Psoas muscle (tissue), 7 donors: ENCODE measurements at regions not wholly inside any gene's neighbourhood (a gene's known extent, or its start where the extent isn't known, plus 50 kb on each side); places are given as distances from the start of the nearest gene placed in this dataset.

Experiments
- ATAC-seq, 4 donors: fragments of 200-7000 bp; cut with Tn5 transposase; one replicate each; pipeline ENCODE4 v1.9.1; 2020; ENCODE audit warnings: moderate library complexity in 3 of 4, mild to moderate bottlenecking in 2 of 4
- DNase-seq, 2 donors: peaks; one replicate each; pipeline ENCODE4 v3.0.0-alpha.2; 2020
- H3K27ac ChIP-seq: fragments of 200-600 bp; one replicate; pipeline ENCODE4 v1.8.0; 2022
- H3K27me3 ChIP-seq, 3 donors: fragments of 200-600 bp in 1 of 3; one replicate each; pipeline versions ENCODE4 v1.6.1 to v1.8.0; 2013 to 2022; ENCODE audit warnings: low read length in 2 of 3, mild to moderate bottlenecking in 2 of 3, moderate library complexity in 1 of 3; ENCODE audit not compliant: insufficient read depth in 3 of 3
- H3K36me3 ChIP-seq, 2 donors: fragments of 200-600 bp in 1 of 2; one replicate each; pipeline versions ENCODE4 v1.6.1 to v1.8.0; 2013 to 2022; ENCODE audit warnings: low read depth in 1 of 2, mild to moderate bottlenecking in 1 of 2, moderate library complexity in 1 of 2; ENCODE audit not compliant: insufficient read depth in 1 of 2
- H3K4me1 ChIP-seq: fragments of 200-600 bp; one replicate; pipeline ENCODE4 v1.8.0; 2022
- H3K4me3 ChIP-seq: fragments of 200-600 bp; one replicate; pipeline ENCODE4 v1.8.0; 2022; ENCODE audit warnings: mild to moderate bottlenecking
- H3K9me3 ChIP-seq: fragments of 200-600 bp; one replicate; pipeline ENCODE4 v1.8.0; 2022
- CTCF ChIP-seq: fragments of 200-600 bp; IDR thresholded peaks from one replicate; pipeline ENCODE4 v1.8.0; 2022; ENCODE audit warnings: antibody characterized with exemption
- WGBS, 3 donors: extraction: QIAGEN DNeasy Blood & Tissue Kit; methylation state at CpG; one replicate each; pipeline versions ENCODE4 v1.1.6 to v1.1.7; 2013; 5-methylcytosine and 5-hydroxymethylcytosine counted together
- intact Hi-C, 2 donors: fragments of 100-400 bp; cut with DNase I; formaldehyde crosslinking; loops; one replicate each; pipeline versions ENCODE4 v1.11.0 to v1.14.2; 2022
- donor health status: healthy with polysubstance abuse.
- donor health status: DM: no; HTN: no; CAD: no; lungs with moderate emphysema.
- donor health status: Bipolar disorder and iron deficiency.
- donor health status: healthy.
- donor health status: DM: yes; HTN: yes; CAD: no.
- donor health status: DM: no; HTN: no; CAD: no.
- donor health status: DM: yes; HTN: yes; CAD: no.

GRCh38 chr6:139888681-139889122 is 514.3 kb upstream of the CITED2 start:
- H3K36me3 ChIP-seq: no peaks in the 10 kb centered on the region
- H3K27ac ChIP-seq: no peak overlapping the region
- no peak for TF ChIP-seq CTCF
- WGBS, 3 donors: 51 to 67% (median 52%) methylated on average over 3 of the region's 3 CpGs
- DNase-seq: no peak
- intact Hi-C loops: loop anchor here in 1 of 2 donors (10.0 kb wide), 1 partner anchor 514 kb away; the partner anchor contains the start of gene CITED2
- no peak overlapping the region for H3K4me3 ChIP-seq
- H3K9me3 ChIP-seq: no peaks in the 10 kb centered on the region
- H3K4me1 ChIP-seq: peaks cover 7% of the 10 kb centered on the region
- H3K27me3 ChIP-seq: no peaks in the 10 kb centered on the region
- no peak for ATAC-seq

GRCh38 chr6:139887275-139887674 is 512.8 kb upstream of the CITED2 start:
- no peak for TF ChIP-seq CTCF

GRCh38 chr6:139886396-139886795 is 511.9 kb upstream of the CITED2 start:
- H3K4me1 ChIP-seq: peaks cover 25% of the 10 kb centered on the region
- 85 to 90% (median 87%) methylated on average over 6 of the region's 6 CpGs for WGBS, 3 donors
- H3K9me3 ChIP-seq: no peaks in the 10 kb centered on the region
- H3K36me3 ChIP-seq: no peaks in the 10 kb centered on the region
- no peak overlapping the region for H3K4me3 ChIP-seq
- intact Hi-C loops: loop anchor here in 1 of 2 donors (10.0 kb wide), 1 partner anchor 512 kb away; the partner anchor contains the start of gene CITED2
- H3K27ac ChIP-seq: no peak overlapping the region
- no peak for DNase-seq
- no peak for TF ChIP-seq CTCF
- no peak for ATAC-seq
- no peaks in the 10 kb centered on the region for H3K27me3 ChIP-seq

More at GRCh38 chr6:139887275-139887674, 512.8 kb upstream of the CITED2 start:
- H3K4me1 ChIP-seq: peaks cover 20% of the 10 kb centered on the region
- H3K36me3 ChIP-seq: no peaks in the 10 kb centered on the region
- DNase-seq: no peak
- intact Hi-C loops: loop anchor here in 1 of 2 donors (10.0 kb wide), 1 partner anchor 512 kb away; the partner anchor contains the start of gene CITED2
- no peak for ATAC-seq
- no peaks in the 10 kb centered on the region for H3K27me3 ChIP-seq
- H3K9me3 ChIP-seq: no peaks in the 10 kb centered on the region
- WGBS, 3 donors: 93 to 97% (median 94%) methylated on average over 3 of the region's 3 CpGs
- H3K27ac ChIP-seq: no peak overlapping the region
- H3K4me3 ChIP-seq: no peak overlapping the region

- H3K36me3 ChIP-seq: no peaks in the 10 kb centered on the region
- no peaks in the 10 kb centered on the region for H3K9me3 ChIP-seq
- 14 to 29% (median 15%) methylated on average over 1 of the region's 1 CpG for WGBS, 3 donors
- intact Hi-C loops: loop anchor here in 1 of 2 donors (10.0 kb wide), 1 partner anchor 511 kb away; the partner anchor contains the start of gene CITED2
- H3K4me3 ChIP-seq: no peak overlapping the region
- no peak overlapping the region for H3K27ac ChIP-seq
- no peaks in the 10 kb centered on the region for H3K27me3 ChIP-seq
- peaks cover 25% of the 10 kb centered on the region for H3K4me1 ChIP-seq
- no peak for TF ChIP-seq CTCF
- no peak for DNase-seq
- no peak for ATAC-seq
Observed at GRCh38 chr6:139885909-139886308, 511.5 kb upstream of the CITED2 start.

GRCh38 chr6:139883776-139884175 is 509.3 kb upstream of the CITED2 start:
- Histone ChIP-seq H3K27me3 (no peaks in the 10 kb centered on the region), H3K4me3 (peak overlapping the region; percentile 10), H3K9me3 (no peaks in the 10 kb centered on the region), H3K36me3 (no peaks in the 10 kb centered on the region), H3K4me1 (peaks cover 25% of the 10 kb centered on the region), H3K27ac (peak overlapping the region; percentile 83)
- no peak for DNase-seq
- no peak for ATAC-seq
- TF ChIP-seq CTCF: no peak
- intact Hi-C loops: loop anchor here (2.0 to 10.0 kb wide), 3 partner anchors 509 to 559 kb away; partner anchors contain the start of gene CITED2 (in 2 of the 2)
- WGBS, 3 donors: 55 to 70% (median 60%) methylated on average over 5 of the region's 5 CpGs
